Hepatocyte (in vitro differentiated cells): ENCODE measurements at regions not wholly inside any gene's neighbourhood (a gene's known extent, or its start where the extent isn't known, plus 50 kb on each side); places are given as distances from the start of the nearest gene placed in this dataset.

Source experiments
- DNase-seq: peaks from one replicate; pipeline ENCODE4 v3.0.0-alpha.2; 2016; ENCODE audit warnings: low spot score
- H2AFZ ChIP-seq: fragments of 200-600 bp; sonication (generic); 2 replicates; pipeline ENCODE4 v1.6.0; 2016; ENCODE audit warnings: antibody characterized with exemption, mild to moderate bottlenecking
- H3K27ac ChIP-seq: fragments of 200-600 bp; sonication (generic); 2 replicates; pipeline ENCODE4 v1.5.1; 2016; ENCODE audit warnings: mild to moderate bottlenecking
- H3K27me3 ChIP-seq: fragments of 200-600 bp; sonication (generic); 2 replicates; pipeline ENCODE4 v1.6.1; 2016
- H3K36me3 ChIP-seq: fragments of 200-600 bp; sonication (generic); replicated peaks from 2 replicates; pipeline ENCODE4 v1.5.1; 2016; ENCODE audit warnings: low read depth; ENCODE audit not compliant: insufficient read depth
- H3K4me1 ChIP-seq: fragments of 200-600 bp; sonication (generic); 2 replicates; pipeline ENCODE4 v1.5.1; 2016; ENCODE audit warnings: mild to moderate bottlenecking, moderate library complexity; ENCODE audit not compliant: insufficient read depth
- H3K4me2 ChIP-seq: fragments of 200-600 bp; sonication (generic); 2 replicates; pipeline ENCODE4 v1.6.0; 2016
- H3K4me3 ChIP-seq: fragments of 200-600 bp; sonication (generic); 2 replicates; pipeline ENCODE4 v1.5.1; 2016; ENCODE audit warnings: mild to moderate bottlenecking
- H3K79me2 ChIP-seq: fragments of 200-600 bp; sonication (generic); 2 replicates; pipeline ENCODE4 v1.6.0; 2017; ENCODE audit warnings: mild to moderate bottlenecking
- H3K9me2 ChIP-seq: fragments of 200-600 bp; sonication (generic); replicated peaks from 2 replicates; pipeline ENCODE4 v1.6.0; 2017; ENCODE audit warnings: mild to moderate bottlenecking; ENCODE audit not compliant: insufficient read depth
- H3K9me3 ChIP-seq: fragments of 200-600 bp; sonication (generic); 2 replicates; pipeline ENCODE4 v1.5.1; 2016; ENCODE audit warnings: low read depth, mild to moderate bottlenecking
- H4K20me1 ChIP-seq: fragments of 200-600 bp; sonication (generic); 2 replicates; pipeline ENCODE4 v1.6.0; 2016; ENCODE audit warnings: mild to moderate bottlenecking; ENCODE audit not compliant: insufficient read depth, poor library complexity, severe bottlenecking
- CTCF ChIP-seq: fragments of 200-600 bp; sonication (generic); IDR thresholded peaks from 2 replicates; pipeline ENCODE4 v1.5.1; 2016; ENCODE audit warnings: antibody characterized with exemption, mild to moderate bottlenecking; ENCODE audit not compliant: poor library complexity
- EZH2 ChIP-seq: fragments of 200-600 bp; sonication (generic); IDR thresholded peaks from 2 replicates; pipeline ENCODE4 v1.6.1; 2016; ENCODE audit warnings: antibody characterized with exemption, mild to moderate bottlenecking, borderline replicate concordance
- EZH2phosphoT487 ChIP-seq: fragments of 200-600 bp; sonication (generic); IDR thresholded peaks from one replicate; pipeline ENCODE4 v1.6.1; 2018; ENCODE audit warnings: antibody characterized with exemption, mild to moderate bottlenecking, low read depth, moderate library complexity; ENCODE audit not compliant: unreplicated experiment, severe bottlenecking
- WGBS: methylation state at CpG from one replicate; pipeline ENCODE4 v1.1.6; 2016; ENCODE audit warnings: low lambda C conversion rate; ENCODE audit errors: missing lambda C conversion rate; 5-methylcytosine and 5-hydroxymethylcytosine counted together

GRCh38 chr3:35187908-35188307, 451.4 kb upstream of the ARPP21 start:
- Histone ChIP-seq H3K27me3 (no peaks in the 10 kb centered on the region), H3K4me2 (no peak overlapping the region), H3K9me2 (no peaks in the 10 kb centered on the region), H3K4me1 (no peaks in the 10 kb centered on the region), H3K27ac (no peak overlapping the region), H4K20me1 (no peaks in the 10 kb centered on the region), H2AFZ (no peak overlapping the region), H3K36me3 (no peaks in the 10 kb centered on the region), H3K9me3 (no peaks in the 10 kb centered on the region), H3K79me2 (no peaks in the 10 kb centered on the region), H3K4me3 (no peak overlapping the region)
- 74% methylated on average over 1 of the region's 1 CpG for WGBS
- DNase-seq: no peak
- TF ChIP-seq EZH2: no peak
- no peak for TF ChIP-seq EZH2phosphoT487
- no peak for TF ChIP-seq CTCF

GRCh38 chr3:35194666-35195065, 444.7 kb upstream of the ARPP21 start:
- TF ChIP-seq EZH2phosphoT487 (no peak), EZH2 (no peak), CTCF (no peak)
- Histone ChIP-seq H3K79me2 (no peaks in the 10 kb centered on the region), H3K27ac (no peak overlapping the region), H4K20me1 (no peaks in the 10 kb centered on the region), H2AFZ (no peak overlapping the region), H3K4me3 (no peak overlapping the region), H3K36me3 (no peaks in the 10 kb centered on the region), H3K27me3 (no peaks in the 10 kb centered on the region), H3K9me2 (no peaks in the 10 kb centered on the region), H3K9me3 (no peaks in the 10 kb centered on the region), H3K4me1 (no peaks in the 10 kb centered on the region), H3K4me2 (no peak overlapping the region)
- no peak for DNase-seq
- 86% methylated on average over 1 of the region's 1 CpG for WGBS

GRCh38 chr3:35198857-35199256, 440.5 kb upstream of the ARPP21 start:
- no peaks in the 10 kb centered on the region for H3K79me2 ChIP-seq
- no peak overlapping the region for H2AFZ ChIP-seq
- H3K4me3 ChIP-seq: no peak overlapping the region
- H3K27ac ChIP-seq: no peak overlapping the region
- TF ChIP-seq EZH2: no peak
- TF ChIP-seq CTCF: no peak
- TF ChIP-seq EZH2phosphoT487: no peak
- no peaks in the 10 kb centered on the region for H4K20me1 ChIP-seq
- H3K9me3 ChIP-seq: no peaks in the 10 kb centered on the region
- no peak overlapping the region for H3K4me2 ChIP-seq
- no peaks in the 10 kb centered on the region for H3K4me1 ChIP-seq
- H3K36me3 ChIP-seq: no peaks in the 10 kb centered on the region
- WGBS: 87% methylated on average over 3 of the region's 3 CpGs
- no peaks in the 10 kb centered on the region for H3K27me3 ChIP-seq
- H3K9me2 ChIP-seq: no peaks in the 10 kb centered on the region
- DNase-seq: no peak

GRCh38 chr3:35200056-35200455, 439.3 kb upstream of the ARPP21 start:
- TF ChIP-seq CTCF (no peak), EZH2 (no peak), EZH2phosphoT487 (no peak)
- no peak overlapping the region for H3K4me3 ChIP-seq
- H3K4me1 ChIP-seq: no peaks in the 10 kb centered on the region
- no peak overlapping the region for H3K27ac ChIP-seq
- no peaks in the 10 kb centered on the region for H3K9me3 ChIP-seq
- H3K79me2 ChIP-seq: no peaks in the 10 kb centered on the region
- no peaks in the 10 kb centered on the region for H3K9me2 ChIP-seq
- H3K4me2 ChIP-seq: no peak overlapping the region
- H3K36me3 ChIP-seq: no peaks in the 10 kb centered on the region
- no peak for DNase-seq
- no peak overlapping the region for H2AFZ ChIP-seq
- H4K20me1 ChIP-seq: no peaks in the 10 kb centered on the region
- H3K27me3 ChIP-seq: no peaks in the 10 kb centered on the region
